IMR-90 (cell line): ENCODE measurements at regions not wholly inside any gene's neighbourhood (a gene's known extent, or its start where the extent isn't known, plus 50 kb on each side); places are given as distances from the start of the nearest gene placed in this dataset.

Experiments
- ATAC-seq: fragments of 200-7000 bp; cut with Tn5 transposase; 2 replicates; pipeline ENCODE4 v1.9.1; 2020; ENCODE audit warnings: low read depth, mild to moderate bottlenecking, moderate library complexity
- BruUV-seq: library from RNA; stranded (reverse); fragments of 400-500 nt; replicated peaks from 2 replicates; lab custom pipeline; 2021; lab: Mats Ljungman, UMichigan
- CTCF ChIA-PET: fragments of 300-600 bp; formaldehyde crosslinking; extraction: SDS; loops from one replicate; lab custom pipeline; 2021; ENCODE audit warnings: antibody characterized with exemption; lab: Yijun Ruan, JAX
- POLR2A ChIA-PET: fragments of 300-600 bp; sonication (Branson Sonifier 250); formaldehyde crosslinking; loops from one replicate; lab custom pipeline; 2022; ENCODE audit warnings: antibody characterized with exemption; ENCODE audit not compliant: unreplicated experiment; lab: Charles Lee
- DNase-seq: peaks from one replicate; pipeline ENCODE4 v3.0.0; 2013
- H2AFZ ChIP-seq: replicated peaks from 2 replicates; pipeline ENCODE3; 2013; ENCODE audit warnings: low read length, mild to moderate bottlenecking; ENCODE audit not compliant: poor library complexity
- H2AK5ac ChIP-seq: 2 replicates; pipeline ENCODE4 v1.6.1; 2013; ENCODE audit warnings: low read depth, low read length, inconsistent platforms
- H2AK9ac ChIP-seq: replicated peaks from 2 replicates; pipeline ENCODE3; 2013; ENCODE audit warnings: mild to moderate bottlenecking, low read depth, low read length, moderate library complexity; ENCODE audit not compliant: poor library complexity
- H2BK120ac ChIP-seq: 2 replicates; pipeline ENCODE4 v1.6.1; 2013; ENCODE audit warnings: low read depth, low read length, inconsistent platforms
- H2BK15ac ChIP-seq: 3 replicates; pipeline ENCODE4 v1.6.1; 2013; ENCODE audit warnings: low read depth, low read length, inconsistent platforms
- H2BK20ac ChIP-seq: 2 replicates; pipeline ENCODE4 v1.6.1; 2013; ENCODE audit warnings: low read depth, mild to moderate bottlenecking, inconsistent platforms, low read length, moderate library complexity
- H2BK5ac ChIP-seq: 2 replicates; pipeline ENCODE4 v1.6.1; 2013; ENCODE audit warnings: mild to moderate bottlenecking, low read depth, low read length, inconsistent platforms; ENCODE audit not compliant: poor library complexity, severe bottlenecking
- H3K14ac ChIP-seq: replicated peaks from 2 replicates; pipeline ENCODE4 v1.6.1; 2013; ENCODE audit warnings: low read depth, low read length, inconsistent platforms
- H3K18ac ChIP-seq: 2 replicates; pipeline ENCODE4 v1.6.1; 2013; ENCODE audit warnings: low read depth, low read length, control low read depth
- H3K23ac ChIP-seq: 2 replicates; pipeline ENCODE4 v1.6.1; 2013; ENCODE audit warnings: low read depth, low read length, inconsistent platforms
- H3K27ac ChIP-seq: 2 replicates; pipeline ENCODE4 v1.5.1; 2013; ENCODE audit warnings: mild to moderate bottlenecking, control low read depth, low read length; ENCODE audit not compliant: insufficient read depth
- H3K27me3 ChIP-seq: 2 replicates; pipeline ENCODE4 v1.6.1; 2013; ENCODE audit warnings: low read length; ENCODE audit not compliant: control insufficient read depth, insufficient read depth
- H3K36me3 ChIP-seq: 2 replicates; pipeline ENCODE4 v1.6.1; 2013; ENCODE audit warnings: low read length, mixed read lengths; ENCODE audit not compliant: control insufficient read depth, insufficient read depth
- H3K4ac ChIP-seq: 2 replicates; pipeline ENCODE4 v1.6.1; 2013; ENCODE audit warnings: low read depth, low read length, inconsistent platforms
- H3K4me1 ChIP-seq: 2 replicates; pipeline ENCODE4 v1.6.1; 2013; ENCODE audit warnings: low read length, mixed read lengths; ENCODE audit not compliant: control insufficient read depth, insufficient read depth
- H3K4me2 ChIP-seq: 2 replicates; pipeline ENCODE4 v1.6.1; 2013; ENCODE audit warnings: low read depth, mild to moderate bottlenecking, control low read depth, low read length, moderate library complexity
- H3K4me3 ChIP-seq: 2 replicates; pipeline ENCODE4 v1.5.1; 2013; ENCODE audit warnings: low read depth, mild to moderate bottlenecking, control low read depth, low read length, moderate library complexity; ENCODE audit not compliant: insufficient read depth
- H3K56ac ChIP-seq: 2 replicates; pipeline ENCODE4 v1.6.1; 2013; ENCODE audit warnings: low read length, inconsistent platforms; ENCODE audit not compliant: insufficient read depth; ENCODE audit errors: extremely low read depth
- H3K79me1 ChIP-seq, 2 experiments: 2 replicates each; pipeline ENCODE4 v1.6.1; 2013; ENCODE audit warnings: low read length in 2 of 2, inconsistent platforms in 1 of 2, low read depth in 1 of 2
- H3K9ac ChIP-seq: 2 replicates; pipeline ENCODE4 v1.6.1; 2013; ENCODE audit warnings: low read depth, low read length, control low read depth
- H3K9me1 ChIP-seq: 2 replicates; pipeline ENCODE4 v1.6.1; 2013; ENCODE audit warnings: low read length, inconsistent platforms; ENCODE audit not compliant: insufficient read depth
- H3K9me3 ChIP-seq: 2 replicates; pipeline ENCODE4 v1.6.1; 2013; ENCODE audit warnings: low read length; ENCODE audit not compliant: control insufficient read depth, insufficient read depth
- H4K20me1 ChIP-seq: 2 replicates; pipeline ENCODE4 v1.6.1; 2013; ENCODE audit warnings: low read length, inconsistent platforms; ENCODE audit not compliant: insufficient read depth
- H4K5ac ChIP-seq: 2 replicates; pipeline ENCODE4 v1.6.1; 2013; ENCODE audit warnings: mild to moderate bottlenecking, low read depth, low read length, control low read depth
- H4K8ac ChIP-seq, 2 experiments: 2 replicates each; pipeline ENCODE4 v1.6.1; 2013; ENCODE audit warnings: low read depth in 2 of 2, low read length in 2 of 2, control low read depth in 1 of 2, inconsistent platforms in 1 of 2
- H4K91ac ChIP-seq: 2 replicates; pipeline ENCODE4 v1.6.1; 2013; ENCODE audit warnings: low read depth, low read length, inconsistent platforms; ENCODE audit not compliant: insufficient read depth
- BHLHE40 ChIP-seq: fragments of 150-350 bp; IDR thresholded peaks from 2 replicates; pipeline ENCODE4 v1.6.1; 2016; ENCODE audit warnings: mild to moderate bottlenecking, low read depth, low read length
- CEBPB ChIP-seq: IDR thresholded peaks from 2 replicates; pipeline ENCODE4 v1.6.1; 2012; ENCODE audit warnings: low read depth, low read length, improper control_type of control experiment
- CHD1 ChIP-seq: IDR thresholded peaks from 2 replicates; pipeline ENCODE4 v1.6.1; 2012; ENCODE audit warnings: low read depth, low read length, improper control_type of control experiment
- FOS ChIP-seq: fragments of 150-350 bp; IDR thresholded peaks from 2 replicates; pipeline ENCODE4 v1.6.1; 2016; ENCODE audit warnings: low read depth, low read length
- MAFK ChIP-seq: IDR thresholded peaks from 2 replicates; pipeline ENCODE4 v1.6.1; 2012; ENCODE audit warnings: low read depth, low read length, improper control_type of control experiment
- MAZ ChIP-seq: IDR thresholded peaks from 2 replicates; pipeline ENCODE4 v1.6.1; 2012; ENCODE audit warnings: low read depth, mild to moderate bottlenecking, low read length, improper control_type of control experiment, moderate library complexity, borderline replicate concordance
- NFE2L2 ChIP-seq: fragments of 150-350 bp; IDR thresholded peaks from 2 replicates; pipeline ENCODE4 v1.6.1; 2016; ENCODE audit warnings: low read depth, mild to moderate bottlenecking, low read length
- POLR2A ChIP-seq: IDR thresholded peaks from 2 replicates; pipeline ENCODE4 v1.6.1; 2012; ENCODE audit warnings: mild to moderate bottlenecking, low read depth, low read length
- RAD21 ChIP-seq: IDR thresholded peaks from 2 replicates; pipeline ENCODE4 v1.6.1; 2012; ENCODE audit warnings: low read length, improper control_type of control experiment
- RCOR1 ChIP-seq: IDR thresholded peaks from 2 replicates; pipeline ENCODE4 v1.6.1; 2012; ENCODE audit warnings: mild to moderate bottlenecking, low read length, improper control_type of control experiment; ENCODE audit not compliant: insufficient replicate concordance
- RFX5 ChIP-seq: IDR thresholded peaks from 2 replicates; pipeline ENCODE4 v1.8.0; 2012; ENCODE audit warnings: low read depth, mild to moderate bottlenecking, low read length, moderate library complexity
- SMC3 ChIP-seq: fragments of 150-350 bp; IDR thresholded peaks from 2 replicates; pipeline ENCODE4 v1.6.1; 2016; ENCODE audit warnings: low read depth, mild to moderate bottlenecking, antibody characterized with exemption, low read length, moderate library complexity
- WGBS, 2 experiments: methylation state at CpG; one replicate each; pipeline versions ENCODE4 v1.1.5 to v1.1.7; 2013; ENCODE audit warnings: missing lambda C conversion rate in 2 of 2; ENCODE audit not compliant: insufficient read length in 1 of 2; ENCODE audit errors: extremely low coverage in 2 of 2; 5-methylcytosine and 5-hydroxymethylcytosine counted together
- dilution Hi-C: fragments of 300-500 bp; cut with HindIII; formaldehyde crosslinking; loops from one replicate; pipeline ENCODE4 v1.14.3; 2018; ENCODE audit warnings: low sequenced_read_pairs; ENCODE audit not compliant: unreplicated experiment
- in situ Hi-C: fragments of 300-500 bp; cut with MboI; formaldehyde crosslinking; loops from 3 replicates; pipeline ENCODE4 v1.14.3; 2019; ENCODE audit warnings: low sequenced_read_pairs, inconsistent platforms, mixed read lengths
- intact Hi-C: fragments of 100-400 bp; cut with micrococcal nuclease; formaldehyde crosslinking; loops from 2 replicates; pipeline ENCODE4 v1.10.0; 2022
- TF ChIP-seq, protein P1 (sequence below): conservative IDR thresholded peaks from 2 replicates; pipeline ENCODE4 v1.5.1; 2012; ENCODE audit warnings: mild to moderate bottlenecking, low read depth, low read length, improper control_type of control experiment
- TF ChIP-seq, protein P2 (sequence below): fragments of 150-350 bp; IDR thresholded peaks from 2 replicates; pipeline ENCODE4 v1.6.1; 2017; ENCODE audit warnings: mild to moderate bottlenecking, antibody characterized with exemption, low read length, low read depth

DNA sequence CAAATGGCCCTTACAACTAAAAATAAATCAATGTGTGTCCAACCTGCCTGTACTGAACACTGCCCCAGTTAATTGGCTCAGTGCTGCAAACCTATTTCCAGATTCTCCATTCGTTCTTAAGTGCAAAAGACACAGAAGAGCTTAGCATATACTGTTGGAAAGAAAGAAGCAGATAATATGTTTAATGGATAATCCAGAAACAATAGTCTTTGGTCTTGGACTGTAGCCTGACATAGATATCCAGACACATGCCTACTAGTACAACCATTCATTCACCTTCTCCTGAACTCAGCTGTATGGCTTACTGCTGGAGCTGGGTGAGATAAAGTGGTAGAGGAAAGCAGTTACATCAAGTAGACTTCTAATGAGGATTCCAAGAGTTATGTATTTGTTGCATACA is 77.0 kb downstream of the LUZP4 start:
- dilution Hi-C loops, result no loop called here
- no peak overlapping the region for H2AK9ac ChIP-seq
- H2BK120ac ChIP-seq, result no peak overlapping the region
- H4K20me1 ChIP-seq, result no peaks in the 10 kb centered on the region
- no peak overlapping the region for H3K4ac ChIP-seq
- no peak overlapping the region for H3K9ac ChIP-seq
- H3K36me3 ChIP-seq, result no peaks in the 10 kb centered on the region
- H3K14ac ChIP-seq, result no peak overlapping the region
- H3K9me1 ChIP-seq, result no peaks in the 10 kb centered on the region
- TF ChIP-seq, protein P1, sequence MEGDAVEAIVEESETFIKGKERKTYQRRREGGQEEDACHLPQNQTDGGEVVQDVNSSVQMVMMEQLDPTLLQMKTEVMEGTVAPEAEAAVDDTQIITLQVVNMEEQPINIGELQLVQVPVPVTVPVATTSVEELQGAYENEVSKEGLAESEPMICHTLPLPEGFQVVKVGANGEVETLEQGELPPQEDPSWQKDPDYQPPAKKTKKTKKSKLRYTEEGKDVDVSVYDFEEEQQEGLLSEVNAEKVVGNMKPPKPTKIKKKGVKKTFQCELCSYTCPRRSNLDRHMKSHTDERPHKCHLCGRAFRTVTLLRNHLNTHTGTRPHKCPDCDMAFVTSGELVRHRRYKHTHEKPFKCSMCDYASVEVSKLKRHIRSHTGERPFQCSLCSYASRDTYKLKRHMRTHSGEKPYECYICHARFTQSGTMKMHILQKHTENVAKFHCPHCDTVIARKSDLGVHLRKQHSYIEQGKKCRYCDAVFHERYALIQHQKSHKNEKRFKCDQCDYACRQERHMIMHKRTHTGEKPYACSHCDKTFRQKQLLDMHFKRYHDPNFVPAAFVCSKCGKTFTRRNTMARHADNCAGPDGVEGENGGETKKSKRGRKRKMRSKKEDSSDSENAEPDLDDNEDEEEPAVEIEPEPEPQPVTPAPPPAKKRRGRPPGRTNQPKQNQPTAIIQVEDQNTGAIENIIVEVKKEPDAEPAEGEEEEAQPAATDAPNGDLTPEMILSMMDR, result no peak
- TF ChIP-seq BHLHE40 (no peak), MAFK (no peak), FOS (no peak), MAZ (no peak), CEBPB (no peak), POLR2A (no peak), RAD21 (no peak), CHD1 (no peak), NFE2L2 (no peak), RFX5 (no peak), SMC3 (no peak), RCOR1 (no peak)
- TF ChIP-seq, protein P2, sequence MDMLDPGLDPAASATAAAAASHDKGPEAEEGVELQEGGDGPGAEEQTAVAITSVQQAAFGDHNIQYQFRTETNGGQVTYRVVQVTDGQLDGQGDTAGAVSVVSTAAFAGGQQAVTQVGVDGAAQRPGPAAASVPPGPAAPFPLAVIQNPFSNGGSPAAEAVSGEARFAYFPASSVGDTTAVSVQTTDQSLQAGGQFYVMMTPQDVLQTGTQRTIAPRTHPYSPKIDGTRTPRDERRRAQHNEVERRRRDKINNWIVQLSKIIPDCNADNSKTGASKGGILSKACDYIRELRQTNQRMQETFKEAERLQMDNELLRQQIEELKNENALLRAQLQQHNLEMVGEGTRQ, result no peak
- peak overlapping the region; percentile 40; the same call in 1 of the 2 replicates for H3K18ac ChIP-seq
- no CpG with 5 or more reads among the region's 1 CpG for WGBS, 2 experiments
- H2BK20ac ChIP-seq, result no peak overlapping the region
- ChIA-PET CTCF (no interaction called here), POLR2A (no interaction called here)
- H3K79me1 ChIP-seq, result no peaks in the 10 kb centered on the region
- H2BK5ac ChIP-seq, result no peak overlapping the region
- H4K91ac ChIP-seq, result no peak overlapping the region
- intact Hi-C loops, result no loop called here
- H2AK5ac ChIP-seq, result no peak overlapping the region
- no TSS peak for BruUV-seq
- no peak overlapping the region for H3K27ac ChIP-seq
- in situ Hi-C loops, result no loop called here
- H3K23ac ChIP-seq, result no peak overlapping the region
- H3K56ac ChIP-seq, result no peak overlapping the region
- DNase-seq, result no peak
- no peak overlapping the region for H4K8ac ChIP-seq
- no peak for ATAC-seq
- H3K9me3 ChIP-seq, result no peaks in the 10 kb centered on the region
- peaks cover 2% of the 10 kb centered on the region for H3K27me3 ChIP-seq
- H3K4me3 ChIP-seq, result no peak overlapping the region
- peaks cover 6% of the 10 kb centered on the region for H3K4me1 ChIP-seq
- no peak overlapping the region for H3K4me2 ChIP-seq
- no peak overlapping the region for H4K5ac ChIP-seq
- no peak overlapping the region for H2BK15ac ChIP-seq
- no peak overlapping the region for H2AFZ ChIP-seq
